ENCODE measurements at regions not wholly inside any gene's neighbourhood (a gene's known extent, or its start where the extent isn't known, plus 50 kb on each side); places are given as distances from the start of the nearest gene placed in this dataset.

DNA sequence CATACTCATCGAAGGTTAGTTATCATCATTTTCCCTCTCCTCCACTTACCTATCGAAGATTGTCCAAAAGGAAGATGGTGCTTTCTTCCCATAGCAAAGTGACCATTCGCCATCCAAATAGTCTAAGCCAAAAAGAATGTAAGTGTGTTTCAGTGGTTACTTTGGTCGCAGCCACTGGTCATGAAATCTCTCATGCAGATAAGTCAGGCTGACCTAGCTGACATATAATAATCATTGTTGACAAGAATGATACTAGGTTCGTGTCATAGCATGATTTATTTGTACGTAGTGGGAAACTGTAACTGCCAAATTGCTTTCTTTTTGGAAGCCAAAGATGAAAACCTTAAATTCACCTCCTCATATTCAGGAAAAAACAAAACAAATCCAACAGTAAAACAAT, 89.6 kb upstream of the PMAIP1 start:
- no peak for ATAC-seq
- ChIA-PET CTCF (interaction anchor here (2.0 to 5.4 kb wide), 2 partner anchors 14 to 113 kb away, joined by 7 to 26 read pairs; partner anchors contain the start of gene CCBE1), POLR2A (no interaction called here)
- Histone ChIP-seq H3K4me1 (no peaks in the 10 kb centered on the region), H3K4me2 (no peak overlapping the region), H3K27ac (no peak overlapping the region), H3K9me3 (no peaks in the 10 kb centered on the region), H3K4me3 (no peak overlapping the region)
- no peak for FAIRE-seq
- no peak for TF ChIP-seq ZC3H11A (IDR thresholded peaks at IDR 0.05)
- TF ChIP-seq ZSCAN20 (CRISPR knock-in tag; IDR thresholded peaks at IDR 0.05): no peak
- no peak for DNase-seq (ENCODE audit: low read depth in 1 of 2, low spot score in 1 of 2)
- 71% methylated on average over 6 of the region's 6 CpGs for WGBS (ENCODE audit: missing lambda C conversion rate)

GRCh38 chr18:59802031-59802430, 97.8 kb upstream of the PMAIP1 start:
- FAIRE-seq (no peak), DNase-seq (ENCODE audit: low read depth in 1 of 2, low spot score in 1 of 2) (no peak), ATAC-seq (no peak)
- H3K9me3 ChIP-seq: no peaks in the 10 kb centered on the region
- H3K4me2 ChIP-seq: no peak overlapping the region
- POLR2A ChIA-PET: no interaction called here
- H3K27ac ChIP-seq: no peak overlapping the region
- WGBS (ENCODE audit: missing lambda C conversion rate): 60% methylated on average over 7 of the region's 7 CpGs
- no peaks in the 10 kb centered on the region for H3K4me1 ChIP-seq
- H3K4me3 ChIP-seq: no peak overlapping the region
- CTCF ChIA-PET: no interaction called here
- no peak for TF ChIP-seq BHLHE40 (IDR thresholded peaks at IDR 0.05; ENCODE audit: low read depth, low read length)
- TF ChIP-seq, protein P1, sequence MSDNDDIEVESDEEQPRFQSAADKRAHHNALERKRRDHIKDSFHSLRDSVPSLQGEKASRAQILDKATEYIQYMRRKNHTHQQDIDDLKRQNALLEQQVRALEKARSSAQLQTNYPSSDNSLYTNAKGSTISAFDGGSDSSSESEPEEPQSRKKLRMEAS (IDR thresholded peaks at IDR 0.05): no peak
- TF ChIP-seq TP53 (CRISPR knock-in tag; IDR thresholded peaks at IDR 0.05): no peak
- TF ChIP-seq FOSL2 (IDR thresholded peaks at IDR 0.05): no peak
- no peak for TF ChIP-seq FOSL2 (CRISPR knock-in tag; IDR thresholded peaks at IDR 0.05)
- no peak for TF ChIP-seq PBX3 (IDR thresholded peaks at IDR 0.05)
- no peak for TF ChIP-seq EHF (CRISPR knock-in tag; IDR thresholded peaks at IDR 0.05)
- no peak for TF ChIP-seq CBX8 (IDR thresholded peaks at IDR 0.05)
- TF ChIP-seq KDM5A (IDR thresholded peaks at IDR 0.05): no peak
- no peak for TF ChIP-seq HOXB13 (CRISPR knock-in tag; IDR thresholded peaks at IDR 0.05; ENCODE audit: low read depth)

DNA sequence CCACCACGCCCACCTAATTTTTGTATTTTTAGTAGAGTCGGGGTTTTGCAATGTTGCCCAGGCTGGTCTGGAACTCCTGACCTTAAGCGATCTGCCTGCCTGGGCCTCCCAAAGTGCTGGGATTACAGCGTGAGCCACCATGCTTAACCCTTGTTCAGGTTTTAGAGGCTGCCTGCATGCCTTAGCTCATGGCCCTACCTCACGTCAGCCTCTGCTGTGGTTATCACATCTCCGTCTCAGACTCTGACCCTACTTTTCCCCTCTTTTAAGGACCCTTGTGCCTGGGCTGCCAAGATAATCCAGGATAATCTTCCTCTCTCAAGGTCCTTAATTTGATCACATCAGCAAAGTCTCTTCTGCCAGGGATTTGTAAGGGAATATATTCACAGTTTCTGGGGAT, 98.2 kb upstream of the PMAIP1 start:
- POLR2A ChIA-PET: no interaction called here
- no peaks in the 10 kb centered on the region for H3K9me3 ChIP-seq
- DNase-seq (ENCODE audit: low read depth in 1 of 2, low spot score in 1 of 2) (no peak), ATAC-seq (no peak), FAIRE-seq (no peak)
- H3K4me3 ChIP-seq: no peak overlapping the region
- CTCF ChIA-PET: interaction anchor here (1.7 kb wide), 1 partner anchor 22 kb away, joined by 7 read pairs; no protein-coding TSS in a partner anchor
- WGBS (ENCODE audit: missing lambda C conversion rate): 87% methylated on average over 5 of the region's 6 CpGs
- TF ChIP-seq KDM1A (IDR thresholded peaks at IDR 0.05; ENCODE audit: low read depth) (no peak), NR3C1 (IDR thresholded peaks at IDR 0.05) (no peak), ZC3H11A (IDR thresholded peaks at IDR 0.05) (no peak), RARB (CRISPR knock-in tag; IDR thresholded peaks at IDR 0.05) (no peak), TP53 (CRISPR knock-in tag; IDR thresholded peaks at IDR 0.05) (no peak), FOXS1 (CRISPR knock-in tag; IDR thresholded peaks at IDR 0.05) (no peak), E2F6 (IDR thresholded peaks at IDR 0.05; ENCODE audit: borderline replicate concordance, low read depth) (no peak), RNF2 (IDR thresholded peaks at IDR 0.05; ENCODE audit: borderline replicate concordance, low read depth) (no peak), HOXA7 (CRISPR knock-in tag; IDR thresholded peaks at IDR 0.05) (no peak)
- TF ChIP-seq, protein P2, sequence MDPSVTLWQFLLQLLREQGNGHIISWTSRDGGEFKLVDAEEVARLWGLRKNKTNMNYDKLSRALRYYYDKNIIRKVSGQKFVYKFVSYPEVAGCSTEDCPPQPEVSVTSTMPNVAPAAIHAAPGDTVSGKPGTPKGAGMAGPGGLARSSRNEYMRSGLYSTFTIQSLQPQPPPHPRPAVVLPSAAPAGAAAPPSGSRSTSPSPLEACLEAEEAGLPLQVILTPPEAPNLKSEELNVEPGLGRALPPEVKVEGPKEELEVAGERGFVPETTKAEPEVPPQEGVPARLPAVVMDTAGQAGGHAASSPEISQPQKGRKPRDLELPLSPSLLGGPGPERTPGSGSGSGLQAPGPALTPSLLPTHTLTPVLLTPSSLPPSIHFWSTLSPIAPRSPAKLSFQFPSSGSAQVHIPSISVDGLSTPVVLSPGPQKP (IDR thresholded peaks at IDR 0.05; ENCODE audit: low read depth, low read length): no peak
- no peaks in the 10 kb centered on the region for H3K4me1 ChIP-seq
- no peak overlapping the region for H3K27ac ChIP-seq
- no peak overlapping the region for H3K4me2 ChIP-seq

DNA sequence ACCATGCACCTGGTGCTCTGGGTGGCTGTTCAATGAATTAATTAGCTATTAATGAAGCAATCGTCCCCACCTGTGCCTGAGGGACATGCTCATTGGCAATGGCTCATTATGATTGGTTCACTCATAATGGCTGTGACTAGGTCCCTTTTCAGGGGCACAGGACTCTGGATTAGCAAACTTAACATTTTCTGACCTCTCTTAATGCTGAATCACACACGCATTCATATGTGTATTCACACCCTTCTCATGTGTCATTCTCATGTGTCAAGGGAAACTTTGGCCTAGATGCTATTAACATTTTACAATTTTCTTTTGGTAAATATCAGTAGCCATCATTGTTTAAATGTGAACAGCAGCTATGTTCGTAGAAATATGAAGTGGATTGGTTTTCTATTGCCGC, 98.9 kb upstream of the PMAIP1 start:
- H3K4me1 ChIP-seq: no peaks in the 10 kb centered on the region
- ChIA-PET POLR2A (no interaction called here), CTCF (interaction anchor here (1.3 to 1.7 kb wide), 2 partner anchors 13 to 22 kb away, joined by 4 to 7 read pairs; no protein-coding TSS in a partner anchor)
- 49% methylated on average over 4 of the region's 4 CpGs for WGBS (ENCODE audit: missing lambda C conversion rate)
- FAIRE-seq (no peak), DNase-seq (ENCODE audit: low read depth in 1 of 2, low spot score in 1 of 2) (no peak), ATAC-seq (no peak)
- no peak overlapping the region for H3K4me3 ChIP-seq
- H3K27ac ChIP-seq: no peak overlapping the region
- TF ChIP-seq MAFK (IDR thresholded peaks at IDR 0.05; ENCODE audit: partially characterized antibody) (no peak), FOSB (CRISPR knock-in tag; IDR thresholded peaks at IDR 0.05) (no peak), PHF8 (IDR thresholded peaks at IDR 0.05; ENCODE audit: borderline replicate concordance, low read depth) (no peak), CEBPB (IDR thresholded peaks at IDR 0.05) (no peak), BHLHE40 (IDR thresholded peaks at IDR 0.05; ENCODE audit: low read depth, low read length) (no peak), RCOR1 (IDR thresholded peaks at IDR 0.05; ENCODE audit: low read depth, low read length) (no peak)
- H3K4me2 ChIP-seq: no peak overlapping the region
- no peaks in the 10 kb centered on the region for H3K9me3 ChIP-seq
